Gastroesophageal sphincter (tissue), 3 donors: ENCODE measurements at regions not wholly inside any gene's neighbourhood (a gene's known extent, or its start where the extent isn't known, plus 50 kb on each side); places are given as distances from the start of the nearest gene placed in this dataset.

Experiments used
- EP300 ChIP-seq: sonication (generic); formaldehyde crosslinking; IDR thresholded peaks from one replicate; pipeline ENCODE4 v1.6.1; 2017; ENCODE audit warnings: antibody characterized with exemption, mild to moderate bottlenecking
- POLR2A ChIP-seq, 2 donors: fragments of 450-650 bp; IDR thresholded peaks; one replicate each; pipeline ENCODE4 v1.6.1; 2017; ENCODE audit warnings: antibody characterized with exemption in 2 of 2, mild to moderate bottlenecking in 2 of 2, moderate library complexity in 1 of 2
- POLR2AphosphoS5 ChIP-seq: sonication (generic); formaldehyde crosslinking; IDR thresholded peaks from one replicate; pipeline ENCODE4 v1.6.1; 2017; ENCODE audit warnings: antibody characterized with exemption
- TF ChIP-seq, protein P1 (sequence below), 4 experiments: fragments of 200-600 bp in 2 of 4; fragments of 450-650 bp in 2 of 4; sonication (generic) in 1 of 4; IDR thresholded peaks; one replicate each; pipeline ENCODE4 v1.5.1; 2017 to 2019; ENCODE audit warnings: antibody characterized with exemption in 4 of 4, mild to moderate bottlenecking in 2 of 4, moderate library complexity in 2 of 4

DNA sequence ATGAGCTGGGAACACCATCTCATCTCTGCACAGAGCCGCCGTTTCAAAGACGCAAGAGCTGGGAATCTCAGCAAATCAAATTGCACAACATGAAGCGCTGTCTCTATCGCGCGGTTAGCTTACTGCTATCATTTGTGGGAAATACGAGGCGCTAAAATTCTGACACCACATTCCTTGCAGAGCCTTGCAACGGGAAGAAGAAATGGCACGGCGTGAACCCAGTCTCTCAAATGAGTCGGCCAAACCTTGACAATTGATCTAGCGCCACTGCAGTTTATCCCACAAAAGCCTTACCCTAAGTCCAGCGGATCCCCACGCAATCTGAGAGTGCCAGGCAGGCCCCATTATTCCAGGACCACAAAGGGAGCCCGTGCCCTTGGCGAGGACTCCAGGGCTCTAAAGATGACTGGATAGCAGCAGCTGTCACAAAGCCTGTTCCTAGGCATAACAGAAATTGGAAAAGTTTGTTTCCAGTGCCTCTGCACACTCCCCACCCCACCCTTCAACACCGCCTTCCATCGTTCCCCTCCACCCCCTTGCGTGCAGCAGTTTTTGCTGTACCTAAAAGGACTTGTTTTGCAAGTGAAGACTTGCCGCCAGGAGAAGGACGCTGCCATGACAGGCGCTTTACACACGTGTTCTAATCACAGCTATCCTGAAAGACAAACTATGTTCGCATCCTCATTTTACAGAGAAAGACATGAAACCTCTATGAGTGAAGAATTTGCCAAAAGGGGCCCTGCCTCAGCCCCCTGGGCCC is 252.4 kb downstream of the EIPR1 start:
- TF ChIP-seq POLR2A (IDR thresholded peaks at IDR 0.05) (no peak), EP300 (no peak), POLR2AphosphoS5 (no peak)
- TF ChIP-seq, protein P1, sequence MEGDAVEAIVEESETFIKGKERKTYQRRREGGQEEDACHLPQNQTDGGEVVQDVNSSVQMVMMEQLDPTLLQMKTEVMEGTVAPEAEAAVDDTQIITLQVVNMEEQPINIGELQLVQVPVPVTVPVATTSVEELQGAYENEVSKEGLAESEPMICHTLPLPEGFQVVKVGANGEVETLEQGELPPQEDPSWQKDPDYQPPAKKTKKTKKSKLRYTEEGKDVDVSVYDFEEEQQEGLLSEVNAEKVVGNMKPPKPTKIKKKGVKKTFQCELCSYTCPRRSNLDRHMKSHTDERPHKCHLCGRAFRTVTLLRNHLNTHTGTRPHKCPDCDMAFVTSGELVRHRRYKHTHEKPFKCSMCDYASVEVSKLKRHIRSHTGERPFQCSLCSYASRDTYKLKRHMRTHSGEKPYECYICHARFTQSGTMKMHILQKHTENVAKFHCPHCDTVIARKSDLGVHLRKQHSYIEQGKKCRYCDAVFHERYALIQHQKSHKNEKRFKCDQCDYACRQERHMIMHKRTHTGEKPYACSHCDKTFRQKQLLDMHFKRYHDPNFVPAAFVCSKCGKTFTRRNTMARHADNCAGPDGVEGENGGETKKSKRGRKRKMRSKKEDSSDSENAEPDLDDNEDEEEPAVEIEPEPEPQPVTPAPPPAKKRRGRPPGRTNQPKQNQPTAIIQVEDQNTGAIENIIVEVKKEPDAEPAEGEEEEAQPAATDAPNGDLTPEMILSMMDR (IDR thresholded peaks at IDR 0.05), result no peak
